HG03342 (cell line): ENCODE measurements at regions not wholly inside any gene's neighbourhood (a gene's known extent, or its start where the extent isn't known, plus 50 kb on each side); places are given as distances from the start of the nearest gene placed in this dataset.
"Not testable (repeated sequence)": the region's sequence is repeated elsewhere in the genome, so short reads cannot be mapped to it uniquely, and the experiment has no call there.

ENCODE experiments used
- ATAC-seq: cut with Tn5 transposase; IDR thresholded peaks from one replicate; pipeline ENCODE4 v1.9.1; 2021; ENCODE audit warnings: mild to moderate bottlenecking, moderate library complexity; ENCODE audit not compliant: unreplicated experiment

- ATAC-seq: no peak
Measured at GRCh38 chrX:96181605-96182004, 503.0 kb upstream of the DIAPH2 start.

- peak; percentile 85 for ATAC-seq
Measured at GRCh38 chrX:96182366-96182765, 502.3 kb upstream of the DIAPH2 start.

DNA sequence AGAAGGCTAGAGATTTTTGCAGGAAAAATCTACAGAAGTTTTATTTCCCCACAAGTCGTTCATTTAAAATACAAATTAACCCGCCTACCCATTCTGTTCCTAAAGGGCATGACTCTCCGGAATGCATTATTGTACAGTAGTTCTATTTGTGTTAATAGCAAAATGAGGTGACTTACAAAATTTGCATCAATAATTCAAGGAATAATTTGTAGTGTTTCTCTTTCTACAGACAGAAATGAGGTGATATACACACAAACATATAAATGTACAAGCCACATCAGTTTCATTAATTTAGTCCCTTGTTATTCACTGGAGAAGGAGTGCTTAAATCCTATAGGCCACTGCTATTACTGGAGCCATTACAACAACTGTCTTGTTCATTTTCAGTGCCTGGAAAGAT is 501.3 kb upstream of the DIAPH2 start:
- ATAC-seq: no peak

GRCh38 chrX:96183843-96184242 is 500.8 kb upstream of the DIAPH2 start:
- ATAC-seq: no peak

DNA sequence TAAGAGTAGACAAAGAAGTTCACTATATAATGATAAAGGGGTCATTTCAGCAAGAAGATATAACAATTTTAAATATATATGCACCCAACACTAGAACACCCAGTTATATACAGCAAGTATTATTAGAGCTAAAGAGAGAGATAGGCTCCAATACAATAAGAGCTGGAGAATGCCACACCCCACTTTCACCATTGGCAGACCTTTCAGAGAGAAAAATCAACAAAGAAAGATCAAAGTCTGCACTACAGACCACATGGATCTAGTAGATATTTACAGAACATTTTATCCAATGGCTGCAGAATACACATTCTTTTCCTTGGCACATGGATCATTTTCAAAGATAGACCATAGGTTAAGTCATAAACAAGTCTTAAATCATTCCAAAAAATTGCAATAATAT is 479.7 kb upstream of the DIAPH2 start:
- ATAC-seq: no peak

GRCh38 chrX:96211953-96212352 is 472.7 kb upstream of the DIAPH2 start:
- no peak for ATAC-seq

GRCh38 chrX:96214681-96215080 is 470.0 kb upstream of the DIAPH2 start:
- not testable (repeated sequence) for ATAC-seq

DNA sequence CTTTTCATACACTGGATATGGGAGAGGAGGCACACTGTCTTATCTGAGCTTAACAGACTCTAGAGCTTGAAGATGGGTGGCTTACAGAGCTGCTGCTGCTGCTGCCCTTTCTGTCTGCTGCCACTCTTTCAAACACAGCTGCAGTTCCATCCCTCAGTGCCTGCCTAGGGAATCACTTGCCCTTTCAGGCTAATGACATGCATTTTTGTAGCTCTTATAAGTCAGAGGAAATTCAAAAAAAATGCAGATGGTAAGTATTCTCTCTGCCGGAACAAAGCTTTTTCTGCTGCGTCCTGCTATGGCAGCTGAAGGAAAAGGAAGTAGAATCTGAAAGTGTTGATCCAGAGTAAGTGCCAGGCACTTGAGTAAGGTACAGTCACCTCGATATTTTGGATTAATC is 460.4 kb upstream of the DIAPH2 start:
- no peak for ATAC-seq

DNA sequence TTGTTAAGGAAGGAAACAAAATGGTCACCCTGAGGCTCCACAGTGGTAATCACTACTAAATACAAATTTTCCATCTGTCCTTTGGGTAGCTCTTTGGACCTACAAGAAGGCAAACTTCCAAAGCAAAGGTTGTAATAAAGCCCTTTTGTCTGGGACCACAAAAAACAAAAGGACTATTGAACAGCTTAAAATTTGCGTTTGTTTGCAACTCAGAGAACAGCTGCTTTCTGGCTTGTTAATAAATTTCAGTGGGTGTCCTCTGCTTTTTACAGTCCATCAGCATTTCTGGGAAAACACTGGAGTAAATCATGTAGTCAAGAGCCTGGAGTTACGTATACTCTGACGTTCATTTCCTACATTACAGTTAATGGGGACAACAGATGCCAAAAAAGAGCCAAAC is 439.7 kb upstream of the DIAPH2 start:
- no peak for ATAC-seq

- no peak for ATAC-seq
Measured at GRCh38 chrX:96246436-96246835, 438.2 kb upstream of the DIAPH2 start.
